ENCODE measurements at regions not wholly inside any gene's neighbourhood (a gene's known extent, or its start where the extent isn't known, plus 50 kb on each side); places are given as distances from the start of the nearest gene placed in this dataset.
A peak's percentile ranks its signal among the peaks of the same experiment; 100 is the strongest.

GRCh38 chr18:10231220-10231619 lies 223.2 kb upstream of the APCDD1 start:
- no peak for DNase-seq

- DNase-seq: no peak
Observed at GRCh38 chr18:10232062-10232461, 222.4 kb upstream of the APCDD1 start.

GRCh38 chr18:10233082-10233875 lies 221.2 kb upstream of the APCDD1 start:
- no peak for DNase-seq

GRCh38 chr18:10234281-10234680 lies 220.2 kb upstream of the APCDD1 start:
- no peak for DNase-seq

- DNase-seq: no peak
Observed at GRCh38 chr18:10234912-10235660, 219.3 kb upstream of the APCDD1 start.

- no peak for DNase-seq
Observed at GRCh38 chr18:10235661-10235952, 218.8 kb upstream of the APCDD1 start.

- DNase-seq: no peak
Observed at GRCh38 chr18:10239103-10239502, 215.3 kb upstream of the APCDD1 start.

GRCh38 chr18:10239991-10240634 lies 214.3 kb upstream of the APCDD1 start:
- DNase-seq: no peak

GRCh38 chr18:10240973-10241372 lies 213.5 kb upstream of the APCDD1 start:
- DNase-seq: no peak

GRCh38 chr18:10241579-10241978 lies 212.9 kb upstream of the APCDD1 start:
- no peak for DNase-seq

GRCh38 chr18:10242936-10243680 lies 211.3 kb upstream of the APCDD1 start:
- no peak for DNase-seq

GRCh38 chr18:10244341-10244740 lies 210.1 kb upstream of the APCDD1 start:
- no peak for DNase-seq

GRCh38 chr18:10245031-10245845 lies 209.2 kb upstream of the APCDD1 start:
- DNase-seq: no peak

- DNase-seq: no peak
Observed at GRCh38 chr18:10245846-10246175, 208.6 kb upstream of the APCDD1 start.

- no peak for DNase-seq
Observed at GRCh38 chr18:10247021-10247741, 207.3 kb upstream of the APCDD1 start.

- DNase-seq: no peak
Observed at GRCh38 chr18:10247742-10248082, 206.7 kb upstream of the APCDD1 start.

GRCh38 chr18:10248738-10249137 lies 205.7 kb upstream of the APCDD1 start:
- no peak for DNase-seq

- DNase-seq: peak; percentile 20
Observed at GRCh38 chr18:10249270-10249669, 205.2 kb upstream of the APCDD1 start.

- no peak for DNase-seq
Observed at GRCh38 chr18:10249801-10250200, 204.6 kb upstream of the APCDD1 start.

GRCh38 chr18:10252494-10252893 lies 201.9 kb upstream of the APCDD1 start:
- no peak for DNase-seq

- DNase-seq: no peak
Observed at GRCh38 chr18:10252952-10253705, 201.3 kb upstream of the APCDD1 start.
